ENCODE measurements at regions not wholly inside any gene's neighbourhood (a gene's known extent, or its start where the extent isn't known, plus 50 kb on each side); places are given as distances from the start of the nearest gene placed in this dataset.

- intact Hi-C loops (cut with DNase I): no loop called here
- Histone ChIP-seq H3K27ac (no peak overlapping the region), H3K27me3 (no peaks in the 10 kb centered on the region), H3K36me3 (no peaks in the 10 kb centered on the region), H3K9me3 (no peaks in the 10 kb centered on the region), H3K4me1 (no peaks in the 10 kb centered on the region), H3K4me3 (no peak overlapping the region)
- 84% methylated on average over 3 of the region's 4 CpGs for WGBS (ENCODE audit: insufficient coverage, low coverage, low lambda C conversion rate, missing lambda C conversion rate)
- no peak for DNase-seq
- TF ChIP-seq POLR2A (IDR thresholded peaks at IDR 0.05) (no peak), CTCF (IDR thresholded peaks at IDR 0.05) (no peak)
- no peak for ATAC-seq
These were observed 1119.8 kb upstream of the TMEM132C start for GRCh38 chr12:127146991-127147718.

- H3K4me1 ChIP-seq: no peaks in the 10 kb centered on the region
These were observed 1119.2 kb upstream of the TMEM132C start for GRCh38 chr12:127147724-127148123.

GRCh38 chr12:127148318-127148717 lies 1118.7 kb upstream of the TMEM132C start:
- intact Hi-C loops (cut with DNase I): no loop called here
- Histone ChIP-seq H3K36me3 (no peaks in the 10 kb centered on the region), H3K4me1 (no peaks in the 10 kb centered on the region), H3K4me3 (no peak overlapping the region), H3K27ac (no peak overlapping the region), H3K9me3 (no peaks in the 10 kb centered on the region), H3K27me3 (no peaks in the 10 kb centered on the region)
- TF ChIP-seq CTCF (IDR thresholded peaks at IDR 0.05) (no peak), POLR2A (IDR thresholded peaks at IDR 0.05) (no peak)
- 92% methylated on average over 1 of the region's 1 CpG for WGBS (ENCODE audit: insufficient coverage, low coverage, low lambda C conversion rate, missing lambda C conversion rate)
- DNase-seq (no peak), ATAC-seq (no peak)

More at GRCh38 chr12:127147724-127148123, 1119.2 kb upstream of the TMEM132C start:
- no peaks in the 10 kb centered on the region for H3K27me3 ChIP-seq
- TF ChIP-seq CTCF (IDR thresholded peaks at IDR 0.05) (no peak), POLR2A (IDR thresholded peaks at IDR 0.05) (no peak)
- no peaks in the 10 kb centered on the region for H3K9me3 ChIP-seq
- H3K36me3 ChIP-seq: no peaks in the 10 kb centered on the region
- H3K4me3 ChIP-seq: no peak overlapping the region
- WGBS (ENCODE audit: insufficient coverage, low coverage, low lambda C conversion rate, missing lambda C conversion rate): 75% methylated on average over 4 of the region's 4 CpGs
- DNase-seq (no peak), ATAC-seq (no peak)
- H3K27ac ChIP-seq: no peak overlapping the region
- intact Hi-C loops (cut with DNase I): no loop called here

- Histone ChIP-seq H3K4me1 (no peaks in the 10 kb centered on the region), H3K27ac (no peak overlapping the region), H3K4me3 (no peak overlapping the region), H3K27me3 (no peaks in the 10 kb centered on the region), H3K9me3 (no peaks in the 10 kb centered on the region), H3K36me3 (no peaks in the 10 kb centered on the region)
- whole genome bisulfite sequencing (ENCODE audit: insufficient coverage, low coverage, low lambda C conversion rate, missing lambda C conversion rate): 70% methylated on average over 2 of the region's 2 CpGs
- DNase-seq (no peak), ATAC-seq (no peak)
- no peak for TF ChIP-seq POLR2A (IDR thresholded peaks at IDR 0.05)
- TF ChIP-seq CTCF (IDR thresholded peaks at IDR 0.05): no peak
- intact Hi-C loops (cut with DNase I): no loop called here
These were observed 1117.6 kb upstream of the TMEM132C start for GRCh38 chr12:127149226-127149964.
